Rectal smooth muscle tissue (tissue), 1 donor: ENCODE measurements at regions not wholly inside any gene's neighbourhood (a gene's known extent, or its start where the extent isn't known, plus 50 kb on each side); places are given as distances from the start of the nearest gene placed in this dataset.

ENCODE experiments used
- H3K27ac ChIP-seq: one replicate; pipeline ENCODE4 v1.7.0; 2013; ENCODE audit warnings: low read depth, low read length, inconsistent platforms
- H3K27me3 ChIP-seq: one replicate; pipeline ENCODE4 v1.7.0; 2013; ENCODE audit warnings: low read length; ENCODE audit not compliant: control insufficient read depth, insufficient read depth
- H3K36me3 ChIP-seq: one replicate; pipeline ENCODE4 v1.7.0; 2013; ENCODE audit warnings: low read length; ENCODE audit not compliant: control insufficient read depth, insufficient read depth
- H3K4me1 ChIP-seq: one replicate; pipeline ENCODE4 v1.7.0; 2013; ENCODE audit warnings: low read length; ENCODE audit not compliant: control insufficient read depth, insufficient read depth
- H3K4me3 ChIP-seq: one replicate; pipeline ENCODE4 v1.7.0; 2013; ENCODE audit warnings: low read length
- H3K9ac ChIP-seq: one replicate; pipeline ENCODE4 v1.7.0; 2013; ENCODE audit warnings: low read length

- H3K4me3 ChIP-seq = no peak overlapping the region
- H3K9ac ChIP-seq = no peak overlapping the region
- no peak overlapping the region for H3K27ac ChIP-seq
- no peaks in the 10 kb centered on the region for H3K27me3 ChIP-seq
- H3K4me1 ChIP-seq = no peaks in the 10 kb centered on the region
- H3K36me3 ChIP-seq = no peaks in the 10 kb centered on the region
These were observed 622.4 kb upstream of the PKN2 start for GRCh38 chr1:88061492-88062177.

DNA sequence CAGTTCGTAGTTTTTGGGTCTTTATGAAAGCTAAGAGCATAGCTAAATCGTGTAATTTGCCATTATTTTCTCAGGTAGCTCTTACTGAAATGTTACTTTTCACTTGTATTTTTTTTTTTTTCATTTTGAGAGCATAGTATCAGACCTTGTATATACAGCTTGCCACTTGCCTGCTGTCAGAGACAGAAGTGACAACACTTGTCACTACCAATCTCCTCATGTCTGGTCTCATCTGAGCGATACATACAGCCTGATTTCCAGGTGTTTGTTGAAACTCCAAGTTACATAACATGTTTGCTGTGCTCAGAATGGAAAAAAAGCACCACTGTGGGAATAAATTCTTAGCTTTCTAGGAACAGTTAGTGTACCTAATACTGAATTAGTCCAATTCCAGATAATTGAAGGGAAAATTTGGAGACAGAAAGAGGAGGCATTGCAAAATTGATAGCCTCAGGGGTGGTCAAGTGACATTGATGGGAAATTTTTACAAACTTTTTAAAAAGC, 621.4 kb upstream of the PKN2 start:
- H3K9ac ChIP-seq = no peak overlapping the region
- no peaks in the 10 kb centered on the region for H3K36me3 ChIP-seq
- H3K27me3 ChIP-seq = no peaks in the 10 kb centered on the region
- H3K4me1 ChIP-seq = no peaks in the 10 kb centered on the region
- H3K4me3 ChIP-seq = no peak overlapping the region
- no peak overlapping the region for H3K27ac ChIP-seq

DNA sequence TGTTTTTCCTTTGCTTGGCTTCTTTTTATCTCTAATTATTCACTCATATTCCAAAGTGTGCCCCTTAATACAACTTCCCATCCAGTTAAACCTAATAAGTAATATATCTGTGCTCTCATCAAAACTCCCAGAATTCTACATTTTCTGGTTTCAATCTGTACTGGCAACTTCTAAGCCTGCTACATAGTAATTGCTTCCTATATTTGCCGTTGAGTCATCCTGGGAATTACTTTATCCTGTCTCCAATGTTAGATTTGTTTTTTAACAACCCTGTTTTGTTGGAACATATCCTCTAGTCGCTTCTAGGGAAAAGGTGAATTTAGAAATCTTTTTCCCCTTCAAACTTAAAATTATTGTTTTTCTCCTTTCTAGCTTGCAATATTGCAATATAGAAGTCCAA, 620.5 kb upstream of the PKN2 start:
- no peak overlapping the region for H3K9ac ChIP-seq
- no peak overlapping the region for H3K4me3 ChIP-seq
- no peaks in the 10 kb centered on the region for H3K4me1 ChIP-seq
- H3K27me3 ChIP-seq = no peaks in the 10 kb centered on the region
- H3K36me3 ChIP-seq = no peaks in the 10 kb centered on the region
- H3K27ac ChIP-seq = no peak overlapping the region

GRCh38 chr1:88068407-88068960, 615.6 kb upstream of the PKN2 start:
- H3K27me3 ChIP-seq = no peaks in the 10 kb centered on the region
- no peak overlapping the region for H3K4me3 ChIP-seq
- H3K4me1 ChIP-seq = no peaks in the 10 kb centered on the region

GRCh38 chr1:88070956-88071355, 613.1 kb upstream of the PKN2 start:
- Histone ChIP-seq H3K4me3 (no peak overlapping the region), H3K27me3 (no peaks in the 10 kb centered on the region), H3K36me3 (no peaks in the 10 kb centered on the region), H3K4me1 (no peaks in the 10 kb centered on the region), H3K9ac (no peak overlapping the region), H3K27ac (no peak overlapping the region)

More at GRCh38 chr1:88068407-88068960, 615.6 kb upstream of the PKN2 start:
- H3K9ac ChIP-seq = no peak overlapping the region
- no peaks in the 10 kb centered on the region for H3K36me3 ChIP-seq
- no peak overlapping the region for H3K27ac ChIP-seq

DNA sequence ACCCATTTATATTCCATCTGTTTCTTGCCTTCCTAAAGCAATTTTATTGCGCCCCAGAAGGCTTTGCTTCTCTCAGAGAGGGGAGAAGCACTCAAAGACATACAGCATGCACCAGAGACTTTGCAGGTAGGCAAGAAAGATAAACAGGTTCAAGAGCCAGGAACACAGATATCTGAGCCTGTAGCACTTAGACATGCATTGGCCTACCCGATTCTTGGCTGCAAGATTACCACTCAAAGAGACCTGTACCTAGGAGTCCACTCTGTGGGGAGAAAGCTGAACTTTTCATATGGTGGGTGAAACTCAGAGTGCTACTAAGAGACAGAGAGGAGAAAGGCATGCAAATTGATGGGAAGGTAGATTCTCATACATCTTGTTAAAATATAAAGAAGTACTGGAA, 609.4 kb upstream of the PKN2 start:
- Histone ChIP-seq H3K27me3 (no peaks in the 10 kb centered on the region), H3K9ac (no peak overlapping the region), H3K4me1 (no peaks in the 10 kb centered on the region), H3K27ac (no peak overlapping the region), H3K36me3 (no peaks in the 10 kb centered on the region), H3K4me3 (no peak overlapping the region)

GRCh38 chr1:88075813-88076212, 608.3 kb upstream of the PKN2 start:
- H3K4me3 ChIP-seq = no peak overlapping the region
- H3K36me3 ChIP-seq = no peaks in the 10 kb centered on the region
- H3K27ac ChIP-seq = no peak overlapping the region
- no peak overlapping the region for H3K9ac ChIP-seq
- no peaks in the 10 kb centered on the region for H3K27me3 ChIP-seq
- no peaks in the 10 kb centered on the region for H3K4me1 ChIP-seq

DNA sequence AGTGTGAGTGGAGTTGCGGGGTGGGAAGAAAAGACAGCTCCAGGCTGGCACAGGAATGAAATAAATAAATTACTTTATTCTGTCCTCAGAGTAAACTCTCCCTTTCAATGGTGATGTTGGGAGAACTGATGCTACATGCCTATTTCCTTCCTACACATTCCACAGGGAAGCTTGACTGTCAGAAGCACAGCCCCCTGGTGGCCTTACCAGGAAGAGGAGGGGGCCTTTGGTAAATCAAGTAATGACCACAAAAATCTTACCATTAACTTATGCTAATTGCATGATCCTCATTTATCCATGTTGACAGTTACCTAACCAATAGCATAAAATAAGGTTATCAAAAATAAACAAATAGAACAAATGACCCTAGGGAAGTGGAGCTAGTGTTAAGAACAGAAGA, 605.0 kb upstream of the PKN2 start:
- H3K4me1 ChIP-seq = no peaks in the 10 kb centered on the region
- no peak overlapping the region for H3K27ac ChIP-seq
- no peaks in the 10 kb centered on the region for H3K36me3 ChIP-seq
- no peak overlapping the region for H3K4me3 ChIP-seq
- H3K27me3 ChIP-seq = no peaks in the 10 kb centered on the region
- H3K9ac ChIP-seq = no peak overlapping the region

- Histone ChIP-seq H3K27ac (no peak overlapping the region), H3K27me3 (no peaks in the 10 kb centered on the region), H3K9ac (no peak overlapping the region), H3K4me3 (no peak overlapping the region), H3K4me1 (no peaks in the 10 kb centered on the region), H3K36me3 (no peaks in the 10 kb centered on the region)
These were observed 603.2 kb upstream of the PKN2 start for GRCh38 chr1:88080875-88081274.

- H3K27ac ChIP-seq = no peak overlapping the region
- no peaks in the 10 kb centered on the region for H3K36me3 ChIP-seq
- H3K4me1 ChIP-seq = no peaks in the 10 kb centered on the region
- no peaks in the 10 kb centered on the region for H3K27me3 ChIP-seq
- no peak overlapping the region for H3K9ac ChIP-seq
- no peak overlapping the region for H3K4me3 ChIP-seq
These were observed 595.6 kb upstream of the PKN2 start for GRCh38 chr1:88088481-88088880.

GRCh38 chr1:88089961-88090360, 594.1 kb upstream of the PKN2 start:
- no peak overlapping the region for H3K27ac ChIP-seq
- no peaks in the 10 kb centered on the region for H3K4me1 ChIP-seq
- no peak overlapping the region for H3K9ac ChIP-seq
- H3K36me3 ChIP-seq = no peaks in the 10 kb centered on the region
- no peak overlapping the region for H3K4me3 ChIP-seq
- H3K27me3 ChIP-seq = no peaks in the 10 kb centered on the region

DNA sequence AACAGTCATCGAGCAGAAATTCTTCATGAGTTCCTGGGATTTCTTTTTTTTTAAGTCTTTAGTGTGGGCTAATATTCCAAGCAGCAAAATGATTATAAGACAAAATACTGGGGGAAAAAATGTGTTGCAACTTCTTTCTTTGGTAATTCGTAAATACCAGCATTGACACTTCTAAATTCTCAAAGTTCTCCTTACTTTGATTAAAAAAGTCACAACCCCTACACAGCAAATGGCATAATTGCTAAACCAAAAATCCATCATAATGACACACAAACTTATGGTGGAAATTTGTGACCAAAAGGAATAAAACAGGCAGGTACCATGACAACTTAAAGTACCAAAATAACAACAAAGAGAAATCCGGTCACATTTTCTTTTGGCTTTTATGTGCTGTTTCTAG, 585.2 kb upstream of the PKN2 start:
- Histone ChIP-seq H3K27ac (no peak overlapping the region), H3K27me3 (no peaks in the 10 kb centered on the region), H3K9ac (no peak overlapping the region), H3K4me3 (no peak overlapping the region), H3K4me1 (no peaks in the 10 kb centered on the region), H3K36me3 (no peaks in the 10 kb centered on the region)

GRCh38 chr1:88101041-88101440, 583.0 kb upstream of the PKN2 start:
- no peaks in the 10 kb centered on the region for H3K4me1 ChIP-seq
- no peak overlapping the region for H3K9ac ChIP-seq
- H3K27me3 ChIP-seq = no peaks in the 10 kb centered on the region
- no peak overlapping the region for H3K27ac ChIP-seq
- H3K4me3 ChIP-seq = no peak overlapping the region
- H3K36me3 ChIP-seq = no peaks in the 10 kb centered on the region
